HUDEP-2 (cell line): ENCODE measurements at regions not wholly inside any gene's neighbourhood (a gene's known extent, or its start where the extent isn't known, plus 50 kb on each side); places are given as distances from the start of the nearest gene placed in this dataset.

ENCODE experiments used
- DNase-seq, 76 experiments: peaks; one replicate each; lab custom pipeline; 2025; ENCODE audit not compliant: unreplicated experiment in 76 of 76; lab: John Stamatoyannopoulos, UW

DNA sequence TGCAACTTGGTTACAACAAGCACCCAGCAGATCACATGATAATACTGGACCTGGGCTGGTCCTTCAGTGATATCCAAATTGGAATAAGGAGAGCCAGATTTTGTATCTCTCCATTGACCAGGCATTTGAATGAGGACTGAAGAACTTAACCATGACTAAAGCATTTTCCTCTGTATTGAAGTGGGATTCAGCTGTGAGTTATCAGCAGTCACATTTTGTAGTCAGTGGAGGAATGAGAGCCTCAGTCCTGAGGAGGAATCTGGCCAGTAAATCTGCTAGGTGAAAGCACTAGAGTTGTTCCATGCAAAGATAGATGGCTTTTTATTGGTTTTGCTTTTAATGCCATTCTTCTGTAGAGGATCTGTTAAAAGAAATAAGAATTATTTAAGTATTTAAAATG lies 1506.0 kb downstream of the PCDH7 start:
- no peak for DNase-seq

GRCh38 chr4:32226733-32227132 lies 1506.6 kb downstream of the PCDH7 start:
- no peak for DNase-seq

GRCh38 chr4:32243926-32244325 lies 1523.8 kb downstream of the PCDH7 start:
- DNase-seq = no peak

DNA sequence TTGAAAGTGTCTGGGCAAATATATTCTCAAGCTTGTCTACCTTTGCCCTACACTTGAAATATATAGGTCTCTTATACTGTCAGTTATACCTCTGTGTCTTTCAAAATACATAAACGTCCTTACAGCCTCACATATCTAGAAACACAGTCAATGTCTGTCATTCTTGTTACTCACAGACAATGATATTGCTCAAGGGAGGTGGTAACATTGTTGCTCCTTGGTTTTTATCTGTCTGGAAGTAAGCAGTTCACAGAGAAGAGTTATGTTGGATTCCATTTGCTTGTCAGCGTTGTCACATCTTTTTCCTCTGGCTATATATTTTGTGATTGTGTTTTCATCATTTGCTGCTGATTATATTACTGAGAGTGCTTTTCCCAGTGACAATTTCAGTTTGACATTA lies 1528.9 kb downstream of the PCDH7 start:
- no peak for DNase-seq

- DNase-seq = peak in 2 of 76 experiments; percentile 0 to 3
Observed at GRCh38 chr4:32251126-32251525, 1531.0 kb downstream of the PCDH7 start.

DNA sequence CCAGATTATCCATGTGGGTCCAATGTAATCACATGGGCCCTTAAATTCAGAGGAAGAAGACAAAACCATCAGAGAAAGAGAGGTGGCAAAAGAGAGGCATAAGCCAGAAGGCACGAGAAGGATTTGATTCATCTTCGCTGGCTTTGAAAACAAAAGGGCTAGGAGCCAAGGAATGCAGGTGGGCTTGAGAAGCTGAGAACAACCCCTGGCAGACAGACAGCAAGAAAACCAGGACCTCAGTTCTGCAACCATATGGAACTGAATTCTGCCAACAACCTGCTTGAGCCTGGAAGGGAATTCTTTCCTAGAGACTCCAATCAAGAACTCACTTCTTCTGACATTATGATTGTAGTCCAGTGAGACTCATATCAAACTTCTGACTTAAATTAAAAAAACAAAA lies 1531.8 kb downstream of the PCDH7 start:
- no peak for DNase-seq

DNA sequence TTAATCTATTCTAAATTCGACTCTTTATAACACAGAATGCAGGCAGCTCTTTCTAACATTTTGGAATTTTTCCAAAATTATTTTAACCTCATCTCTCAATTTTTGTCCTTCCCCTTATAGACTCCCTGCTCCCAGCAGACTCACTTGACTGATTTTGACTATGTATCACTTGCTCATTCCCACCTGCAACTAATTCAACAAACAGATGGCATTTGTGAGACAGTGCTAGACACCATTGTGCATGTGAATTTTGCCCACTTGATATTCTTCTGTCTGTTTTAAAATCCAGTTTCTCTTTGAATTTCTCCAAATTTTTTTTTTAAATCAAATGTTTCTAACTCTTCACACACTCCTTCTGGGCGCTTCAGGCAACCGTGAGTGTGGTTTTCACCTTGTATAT lies 1534.0 kb downstream of the PCDH7 start:
- DNase-seq = no peak

DNA sequence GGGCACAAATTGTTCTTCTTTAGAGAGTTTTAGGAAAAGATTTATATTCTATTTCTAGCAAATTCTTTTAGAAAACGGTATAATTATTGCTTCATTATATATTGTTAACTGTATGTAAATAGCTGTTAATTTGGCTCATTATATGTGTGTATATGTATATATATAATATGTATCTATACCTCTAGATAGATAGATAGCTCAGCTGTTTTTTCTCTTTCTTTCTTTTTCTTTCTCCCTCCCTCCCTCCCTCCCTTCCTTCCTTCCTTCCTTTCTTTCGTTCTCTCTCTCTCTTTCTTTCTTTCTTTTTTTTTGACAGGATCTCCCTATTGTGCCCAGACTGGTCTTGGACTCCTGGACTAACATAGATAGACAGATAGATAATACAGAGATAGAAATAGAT lies 1538.8 kb downstream of the PCDH7 start:
- no peak for DNase-seq

DNA sequence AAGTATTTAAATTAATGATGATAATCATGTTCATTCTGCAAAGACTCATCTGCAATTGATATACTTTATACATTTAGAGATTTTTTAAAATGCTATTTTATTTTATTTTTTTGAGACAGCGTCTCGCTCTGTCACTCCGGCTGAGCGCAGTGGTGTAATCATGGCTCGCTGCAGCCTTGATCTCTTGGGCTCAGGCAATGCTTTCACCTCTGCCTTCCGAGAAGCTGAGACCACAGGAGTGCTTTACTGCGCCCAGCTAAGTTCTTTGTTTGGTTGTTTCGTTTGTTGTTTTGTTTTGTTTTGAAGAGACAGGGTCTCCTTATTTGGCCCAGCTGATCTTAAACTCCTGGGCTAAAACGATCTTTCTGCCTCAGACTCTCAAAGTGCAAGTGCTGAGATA lies 1541.0 kb downstream of the PCDH7 start:
- DNase-seq = no peak

- no peak for DNase-seq
Observed at GRCh38 chr4:32268863-32269262, 1548.7 kb downstream of the PCDH7 start.

GRCh38 chr4:32290102-32290501 lies 1569.9 kb downstream of the PCDH7 start:
- no peak for DNase-seq

- DNase-seq = no peak
Observed at GRCh38 chr4:32318926-32319325, 1598.8 kb downstream of the PCDH7 start.

- DNase-seq = no peak
Observed at GRCh38 chr4:32321421-32321820, 1601.3 kb downstream of the PCDH7 start.

- DNase-seq = no peak
Observed at GRCh38 chr4:32334759-32335158, 1614.6 kb downstream of the PCDH7 start.

DNA sequence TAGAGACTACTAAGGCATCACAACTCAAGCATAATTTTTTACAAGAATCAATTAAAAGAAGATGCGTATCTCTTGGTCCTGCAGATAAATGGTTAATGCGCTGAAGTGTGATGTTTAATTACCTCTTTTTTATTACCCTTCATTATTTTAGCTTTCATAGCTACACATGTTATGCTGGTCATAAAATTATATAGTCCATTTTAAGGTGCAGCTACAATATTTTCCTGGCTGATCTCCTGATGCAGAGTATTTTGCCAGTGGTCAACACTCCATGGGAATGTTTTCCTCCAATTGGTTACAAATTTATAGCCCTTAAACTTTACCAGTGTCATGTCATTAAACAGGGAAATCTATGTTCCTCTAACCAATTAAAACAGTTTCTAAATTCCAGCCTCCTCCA lies 1617.2 kb downstream of the PCDH7 start:
- DNase-seq = no peak

DNA sequence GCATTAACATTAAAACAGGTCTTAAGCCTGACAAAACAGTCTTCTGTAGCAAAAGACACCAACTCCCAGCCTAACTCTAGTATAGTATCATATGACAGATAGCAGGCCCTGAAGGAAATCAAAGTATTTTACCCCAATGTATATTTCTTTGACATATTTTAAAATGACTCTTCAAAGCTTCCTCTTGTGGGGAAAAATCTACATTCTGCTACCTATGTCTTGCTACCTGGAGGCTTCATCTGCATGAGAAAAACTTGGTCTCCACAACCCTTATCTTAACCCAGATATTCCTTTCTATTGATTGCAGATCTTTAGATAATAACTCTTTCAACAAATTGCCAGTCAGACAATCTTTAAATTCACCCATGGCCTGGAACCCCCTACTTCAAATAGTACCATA lies 1620.4 kb downstream of the PCDH7 start:
- no peak for DNase-seq

- no peak for DNase-seq
Observed at GRCh38 chr4:32341342-32341741, 1621.2 kb downstream of the PCDH7 start.

DNA sequence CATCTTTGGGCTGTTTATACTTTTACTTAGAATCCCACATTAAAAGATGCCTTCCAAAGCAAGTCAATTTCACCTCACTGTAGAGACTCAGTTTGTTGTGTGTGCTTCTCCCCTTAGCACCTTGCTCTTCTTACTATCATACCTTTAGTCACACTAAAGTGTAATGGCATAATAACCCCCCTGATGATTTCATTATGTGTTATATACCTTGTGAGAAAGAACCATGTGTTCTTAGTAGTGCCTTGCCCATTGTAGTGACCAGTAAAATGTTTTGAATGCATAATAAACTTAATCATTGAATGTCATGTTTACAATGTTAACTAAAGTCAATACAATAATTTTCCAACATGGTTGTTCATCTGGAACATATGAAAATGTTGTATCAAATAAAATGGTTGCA lies 1621.9 kb downstream of the PCDH7 start:
- DNase-seq = no peak

- no peak for DNase-seq
Observed at GRCh38 chr4:32349026-32349425, 1628.9 kb downstream of the PCDH7 start.

- DNase-seq = no peak
Observed at GRCh38 chr4:32374206-32374605, 1654.0 kb downstream of the PCDH7 start.

DNA sequence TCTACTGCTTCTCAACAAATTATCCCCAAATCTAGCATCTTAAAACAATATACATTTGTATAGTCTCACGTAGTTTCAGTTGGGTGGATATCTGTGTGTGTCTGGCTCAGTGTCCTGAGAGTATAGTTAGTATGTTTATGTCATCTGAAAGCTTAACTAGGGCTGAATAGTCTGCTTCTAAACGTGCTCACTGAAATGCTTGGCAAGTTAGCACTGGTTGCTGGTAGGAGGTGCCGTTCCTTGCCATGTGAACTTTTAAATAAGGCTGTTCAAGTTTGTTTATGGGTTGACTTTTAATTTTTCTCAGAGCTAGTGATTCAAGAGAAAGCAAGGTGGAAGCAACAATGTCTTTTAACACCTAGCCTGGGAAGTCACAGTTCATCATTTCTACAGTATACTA lies 1673.6 kb downstream of the PCDH7 start:
- DNase-seq = no peak

GRCh38 chr4:32394255-32394654 lies 1674.1 kb downstream of the PCDH7 start:
- DNase-seq = no peak

DNA sequence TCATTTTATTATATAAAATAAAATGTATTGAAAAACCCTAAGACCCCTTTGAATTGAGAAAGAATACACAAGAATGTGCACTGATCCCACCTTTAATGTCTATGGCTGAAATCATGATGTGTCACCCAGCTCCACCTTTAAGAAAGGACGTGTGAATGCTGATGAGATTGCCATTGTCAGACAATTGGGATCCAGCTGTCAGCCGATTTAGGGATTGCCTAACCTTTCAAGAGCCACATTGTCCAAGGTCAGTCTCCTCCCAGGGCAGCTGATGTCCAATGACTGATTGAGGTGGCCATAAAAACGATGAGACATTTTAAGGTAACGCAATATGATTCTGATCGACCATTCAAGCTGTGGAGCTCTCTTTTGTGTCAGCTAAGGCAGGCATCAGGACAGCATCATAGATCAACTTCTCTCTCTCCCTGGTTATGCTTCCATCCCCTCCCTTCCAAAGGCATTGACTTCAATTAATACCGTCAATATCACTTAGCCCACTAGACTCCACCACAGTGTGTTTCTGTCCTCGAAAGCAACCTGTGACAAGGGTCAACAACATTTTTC lies 1676.4 kb downstream of the PCDH7 start:
- no peak for DNase-seq
